ENCODE measurements at regions not wholly inside any gene's neighbourhood (a gene's known extent, or its start where the extent isn't known, plus 50 kb on each side); places are given as distances from the start of the nearest gene placed in this dataset.

- Histone ChIP-seq H3K27me3 (replicated peaks in 1 of 2; ENCODE audit: control insufficient read depth in 2 of 2, insufficient read depth in 2 of 2, low read length in 1 of 2) (no peaks in the 10 kb centered on the region), H3K4me3 (no peak overlapping the region), H3K4me1 (ENCODE audit: control insufficient read depth, insufficient read depth, low read length) (no peaks in the 10 kb centered on the region), H3K4me2 (ENCODE audit: control insufficient read depth, insufficient read depth) (no peak overlapping the region), H2AFZ (ENCODE audit: control insufficient read depth, low read depth, low read length) (no peak overlapping the region), H4K20me1 (ENCODE audit: control insufficient read depth, insufficient read depth) (no peaks in the 10 kb centered on the region), H3K36me3 (ENCODE audit: control insufficient read depth in 2 of 2, insufficient read depth in 2 of 2, low read length in 1 of 2) (no peaks in the 10 kb centered on the region), H3K9ac (ENCODE audit: control insufficient read depth, insufficient read depth, low read length) (no peak overlapping the region), H3K9me3 (replicated peaks; ENCODE audit: control insufficient read depth, insufficient read depth, low read length) (no peaks in the 10 kb centered on the region; the same call in 2 of the 3 replicates), H3K79me2 (ENCODE audit: control insufficient read depth, insufficient read depth, low read length) (no peaks in the 10 kb centered on the region), H3K27ac (ENCODE audit: control insufficient read depth, insufficient read depth) (no peak overlapping the region)
- FAIRE-seq (no peak), ATAC-seq (no peak), DNase-seq (ENCODE audit: low read depth, low spot score) (no peak)
- ChIA-PET RAD21 (ENCODE audit: unreplicated experiment) (no interaction called here), SMC1A (ENCODE audit: uncharacterized antibody, unreplicated experiment) (no interaction called here), POLR2A (no interaction called here), CTCF (no interaction called here)
- BruUV-seq (replicated peaks), result no TSS peak
- intact Hi-C loops (cut with micrococcal nuclease; ENCODE audit: unreplicated experiment), result no loop called here
- TF ChIP-seq FOS (IDR thresholded peaks at IDR 0.05; ENCODE audit: borderline replicate concordance, extremely low read depth, insufficient read length), result no peak
- WGBS (ENCODE audit: insufficient coverage, insufficient replicate concordance, low lambda C conversion rate, missing lambda C conversion rate), result 21% methylated on average over 2 of the region's 2 CpGs
- in situ Hi-C loops (cut with MboI), result no loop called here
Observed at GRCh38 chr13:57823704-57824103, 192.2 kb downstream of the PCDH17 start.

- Histone ChIP-seq H3K9me3 (replicated peaks; ENCODE audit: control insufficient read depth, insufficient read depth, low read length) (no peaks in the 10 kb centered on the region; the same call in 2 of the 3 replicates), H3K36me3 (ENCODE audit: control insufficient read depth in 2 of 2, insufficient read depth in 2 of 2, low read length in 1 of 2) (no peaks in the 10 kb centered on the region), H3K27ac (ENCODE audit: control insufficient read depth, insufficient read depth) (no peak overlapping the region), H3K4me3 (no peak overlapping the region), H3K27me3 (replicated peaks in 1 of 2; ENCODE audit: control insufficient read depth in 2 of 2, insufficient read depth in 2 of 2, low read length in 1 of 2) (no peaks in the 10 kb centered on the region), H3K4me1 (ENCODE audit: control insufficient read depth, insufficient read depth, low read length) (no peaks in the 10 kb centered on the region), H3K9ac (ENCODE audit: control insufficient read depth, insufficient read depth, low read length) (no peak overlapping the region), H3K79me2 (ENCODE audit: control insufficient read depth, insufficient read depth, low read length) (no peaks in the 10 kb centered on the region), H3K4me2 (ENCODE audit: control insufficient read depth, insufficient read depth) (no peak overlapping the region), H4K20me1 (ENCODE audit: control insufficient read depth, insufficient read depth) (no peaks in the 10 kb centered on the region), H2AFZ (ENCODE audit: control insufficient read depth, low read depth, low read length) (no peak overlapping the region)
- intact Hi-C loops (cut with micrococcal nuclease; ENCODE audit: unreplicated experiment), result no loop called here
- FAIRE-seq (no peak), ATAC-seq (no peak), DNase-seq (ENCODE audit: low read depth, low spot score) (no peak)
- CTCF ChIA-PET, result no interaction called here
- in situ Hi-C loops (cut with MboI), result no loop called here
- no TSS peak for BruUV-seq (replicated peaks)
- SMC1A ChIA-PET (ENCODE audit: uncharacterized antibody, unreplicated experiment), result no interaction called here
- RAD21 ChIA-PET (ENCODE audit: unreplicated experiment), result no interaction called here
- WGBS (ENCODE audit: insufficient coverage, insufficient replicate concordance, low lambda C conversion rate, missing lambda C conversion rate), result 0% methylated on average over 4 of the region's 4 CpGs
- POLR2A ChIA-PET, result no interaction called here
- no peak for TF ChIP-seq TARDBP (IDR thresholded peaks at IDR 0.05; ENCODE audit: borderline replicate concordance)
- TF ChIP-seq MYB (IDR thresholded peaks at IDR 0.05; ENCODE audit: borderline replicate concordance, low read depth, low read length), result no peak
- no peak for TF ChIP-seq POLR2A (IDR thresholded peaks at IDR 0.05; ENCODE audit: low read depth, low read length)
- TF ChIP-seq TCF7 (IDR thresholded peaks at IDR 0.05; ENCODE audit: borderline replicate concordance), result no peak
- TF ChIP-seq NR2F1 (conservative IDR thresholded peaks at IDR 0.05), result no peak
- TF ChIP-seq ZNF217 (IDR thresholded peaks at IDR 0.05), result no peak
- no peak for TF ChIP-seq BRCA1 (IDR thresholded peaks at IDR 0.05; ENCODE audit: low read depth, low read length)
- no peak for TF ChIP-seq FOXM1 (IDR thresholded peaks at IDR 0.05; ENCODE audit: low read depth, low read length)
- TF ChIP-seq IKZF2 (IDR thresholded peaks at IDR 0.05), result no peak
- TF ChIP-seq ZBTB4 (CRISPR knock-in tag; IDR thresholded peaks at IDR 0.05), result no peak
- TF ChIP-seq SIN3A (IDR thresholded peaks at IDR 0.05; ENCODE audit: low read depth, low read length), result no peak
- TF ChIP-seq TCF12 (IDR thresholded peaks at IDR 0.05; ENCODE audit: low read depth, low read length), result no peak
- no peak for TF ChIP-seq HSF1 (IDR thresholded peaks at IDR 0.05; ENCODE audit: low read depth, low read length)
- no peak for TF ChIP-seq SUPT20H (IDR thresholded peaks at IDR 0.05; ENCODE audit: borderline replicate concordance, control insufficient read depth, low read depth, low read length)
Observed at GRCh38 chr13:57824121-57824520, 192.6 kb downstream of the PCDH17 start.
